ENCODE measurements at regions not wholly inside any gene's neighbourhood (a gene's known extent, or its start where the extent isn't known, plus 50 kb on each side); places are given as distances from the start of the nearest gene placed in this dataset.

DNA sequence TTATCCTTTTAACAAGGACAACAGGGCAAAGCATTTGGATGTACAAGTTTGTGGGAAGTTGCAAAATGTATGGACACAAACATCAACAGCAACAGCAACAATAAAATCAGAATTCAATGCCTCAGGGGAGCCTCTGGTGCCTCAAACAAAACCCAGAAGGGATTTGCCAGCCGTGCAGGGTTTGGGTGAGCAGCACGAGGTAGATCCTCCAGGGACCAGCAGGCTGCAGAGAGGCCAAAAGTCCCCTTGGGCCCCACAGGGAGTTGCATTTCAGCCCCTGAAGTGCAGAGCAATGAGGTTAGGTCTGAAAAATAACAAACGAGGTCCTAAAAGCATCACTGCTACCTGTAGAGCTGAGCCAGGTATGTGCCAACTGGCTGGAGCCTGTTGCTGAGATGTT lies 51.7 kb upstream of the CPXM2 start:
- Mint-ChIP-seq H3K27ac (no peak overlapping the region), H3K9me3 (no peaks in the 10 kb centered on the region; a peak in 1 of 5 replicates), H3K4me1 (peaks cover 31 to 36% of the 10 kb centered on the region in 2 experiments), H3K36me3 (ENCODE audit: insufficient read depth in 1 of 3, low read depth in 3 of 3) (peaks cover 0 to 4% (median 0%) of the 10 kb centered on the region in 3 experiments; a peak in 2 of 7 replicates), H3K4me3 (no peak overlapping the region), H3K27me3 (ENCODE audit: low read depth) (peaks cover 1% of the 10 kb centered on the region)
- Histone ChIP-seq H3K23me2 (ENCODE audit: insufficient read length, low read depth, low read length, poor library complexity, severe bottlenecking) (no peaks in the 10 kb centered on the region), H3K4me2 (ENCODE audit: insufficient read depth, insufficient read length, low read length) (no peak overlapping the region), H3K27ac (ENCODE audit: insufficient read length, low read depth, low read length) (no peak overlapping the region), H4K91ac (ENCODE audit: insufficient read length, low read depth, low read length) (no peak overlapping the region), H2BK120ac (ENCODE audit: low read depth, low read length, poor library complexity, severe bottlenecking) (no peak overlapping the region), H3K27me3 (ENCODE audit: insufficient read depth, low read length) (no peaks in the 10 kb centered on the region), H3T11ph (ENCODE audit: low read length) (no peak overlapping the region), H2BK15ac (ENCODE audit: low read depth, low read length) (no peak overlapping the region), H3K4ac (ENCODE audit: low read depth, low read length) (no peak overlapping the region), H4K5ac (ENCODE audit: insufficient read length, low read depth, low read length) (no peak overlapping the region), H3K18ac (ENCODE audit: insufficient read length, low read depth, low read length) (no peak overlapping the region), H3K79me2 (ENCODE audit: insufficient read depth, low read length) (no peaks in the 10 kb centered on the region), H3K56ac (ENCODE audit: insufficient read length, low read depth, low read length) (no peak overlapping the region), H2BK12ac (ENCODE audit: insufficient read length, low read depth, low read length) (no peak overlapping the region), H2AFZ (ENCODE audit: low read length) (no peak overlapping the region), H3K9me3 (ENCODE audit: control insufficient read depth, low read depth, low read length) (no peaks in the 10 kb centered on the region), H3K4me1 (ENCODE audit: insufficient read depth, low read length) (no peaks in the 10 kb centered on the region; the same call in 1 of the 2 replicates), H3K14ac (ENCODE audit: insufficient read depth, low read length) (no peak overlapping the region), H3K9ac (ENCODE audit: extremely low read depth, insufficient read length, low read length) (no peak overlapping the region), H4K20me1 (ENCODE audit: control insufficient read depth, insufficient read depth, insufficient read length) (no peaks in the 10 kb centered on the region), H2BK5ac (ENCODE audit: insufficient read length, low read length) (no peak overlapping the region), H2BK20ac (ENCODE audit: low read depth, low read length, poor library complexity, severe bottlenecking) (no peak overlapping the region), H3K79me1 (ENCODE audit: insufficient read depth, low read depth, low read length, poor library complexity, severe bottlenecking) (no peaks in the 10 kb centered on the region), H2AK5ac (ENCODE audit: insufficient read length, low read length) (no peak overlapping the region), H3K23ac (ENCODE audit: insufficient read length, low read depth, low read length) (no peak overlapping the region), H4K8ac (replicated peaks; ENCODE audit: insufficient read length, low read depth, low read length) (no peak overlapping the region)
- DNase-seq = no peak
- no CpG with 5 or more reads among the region's 3 CpGs for WGBS (ENCODE audit: extremely low coverage, insufficient read length, low lambda C conversion rate)
- TF ChIP-seq, protein P1, sequence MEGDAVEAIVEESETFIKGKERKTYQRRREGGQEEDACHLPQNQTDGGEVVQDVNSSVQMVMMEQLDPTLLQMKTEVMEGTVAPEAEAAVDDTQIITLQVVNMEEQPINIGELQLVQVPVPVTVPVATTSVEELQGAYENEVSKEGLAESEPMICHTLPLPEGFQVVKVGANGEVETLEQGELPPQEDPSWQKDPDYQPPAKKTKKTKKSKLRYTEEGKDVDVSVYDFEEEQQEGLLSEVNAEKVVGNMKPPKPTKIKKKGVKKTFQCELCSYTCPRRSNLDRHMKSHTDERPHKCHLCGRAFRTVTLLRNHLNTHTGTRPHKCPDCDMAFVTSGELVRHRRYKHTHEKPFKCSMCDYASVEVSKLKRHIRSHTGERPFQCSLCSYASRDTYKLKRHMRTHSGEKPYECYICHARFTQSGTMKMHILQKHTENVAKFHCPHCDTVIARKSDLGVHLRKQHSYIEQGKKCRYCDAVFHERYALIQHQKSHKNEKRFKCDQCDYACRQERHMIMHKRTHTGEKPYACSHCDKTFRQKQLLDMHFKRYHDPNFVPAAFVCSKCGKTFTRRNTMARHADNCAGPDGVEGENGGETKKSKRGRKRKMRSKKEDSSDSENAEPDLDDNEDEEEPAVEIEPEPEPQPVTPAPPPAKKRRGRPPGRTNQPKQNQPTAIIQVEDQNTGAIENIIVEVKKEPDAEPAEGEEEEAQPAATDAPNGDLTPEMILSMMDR (conservative IDR thresholded peaks at IDR 0.05) = no peak

Measured in H9 (cell line).